GM18907 (cell line): ENCODE measurements at regions not wholly inside any gene's neighbourhood (a gene's known extent, or its start where the extent isn't known, plus 50 kb on each side); places are given as distances from the start of the nearest gene placed in this dataset.

Source experiments
- ATAC-seq: cut with Tn5 transposase; IDR thresholded peaks from one replicate; pipeline ENCODE4 v1.9.1; 2021; ENCODE audit warnings: mild to moderate bottlenecking, moderate library complexity; ENCODE audit not compliant: unreplicated experiment

DNA sequence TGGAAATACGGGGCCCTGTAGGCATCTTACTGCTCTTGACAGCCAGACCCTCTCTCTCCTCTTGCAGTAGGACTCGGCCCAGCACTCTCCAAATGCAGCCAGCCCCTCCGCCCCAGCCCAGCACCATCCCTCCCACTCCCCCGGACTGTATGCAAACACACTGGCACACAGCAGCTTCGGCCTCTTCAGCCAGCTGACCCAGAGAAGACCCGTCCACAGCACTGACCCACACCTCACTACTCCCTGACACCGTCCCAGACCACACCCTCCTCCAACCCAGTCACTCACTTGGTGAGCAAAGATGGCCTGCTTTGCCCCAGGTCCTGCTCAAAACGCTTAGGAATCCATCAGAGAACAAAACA lies 164.6 kb downstream of the IGLL1 start:
- ATAC-seq = no peak

DNA sequence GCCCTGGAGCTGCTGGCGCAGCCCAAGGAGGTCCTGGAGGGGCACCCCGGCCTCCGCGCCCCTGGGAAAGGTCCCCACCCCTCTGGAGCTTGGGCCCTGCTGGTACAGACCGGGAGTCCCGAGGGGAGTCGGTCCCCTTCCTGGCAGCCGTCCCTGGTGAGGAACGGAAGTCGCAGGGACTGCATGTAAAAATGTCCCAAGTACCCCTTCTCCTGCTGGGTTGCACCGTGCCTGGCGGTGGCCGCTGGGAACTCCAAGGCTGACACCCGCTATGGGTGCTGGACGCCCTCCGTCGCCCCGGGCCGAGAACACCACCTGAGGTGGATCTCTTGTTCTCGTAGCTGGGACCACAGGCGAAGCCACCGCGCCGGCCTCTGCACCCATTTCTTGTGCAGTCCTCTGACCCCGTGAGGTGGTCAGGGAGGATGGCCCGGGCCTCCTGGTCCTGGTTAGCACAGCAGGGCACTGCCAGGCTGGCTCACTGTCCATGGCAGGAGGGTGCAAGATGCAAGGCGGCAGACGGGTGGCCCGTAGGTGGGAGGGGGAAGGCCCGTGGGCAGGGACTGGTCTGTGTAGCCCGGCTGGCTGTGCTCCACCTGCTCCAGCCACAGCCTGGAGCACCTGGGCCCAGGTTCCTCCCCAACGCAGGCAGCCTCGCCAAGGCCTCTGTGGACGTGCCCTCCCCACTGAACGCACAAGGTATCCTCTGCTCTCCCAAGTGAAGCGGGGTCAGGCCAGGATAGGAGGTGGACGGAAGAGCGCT lies 165.2 kb downstream of the IGLL1 start:
- no peak for ATAC-seq

DNA sequence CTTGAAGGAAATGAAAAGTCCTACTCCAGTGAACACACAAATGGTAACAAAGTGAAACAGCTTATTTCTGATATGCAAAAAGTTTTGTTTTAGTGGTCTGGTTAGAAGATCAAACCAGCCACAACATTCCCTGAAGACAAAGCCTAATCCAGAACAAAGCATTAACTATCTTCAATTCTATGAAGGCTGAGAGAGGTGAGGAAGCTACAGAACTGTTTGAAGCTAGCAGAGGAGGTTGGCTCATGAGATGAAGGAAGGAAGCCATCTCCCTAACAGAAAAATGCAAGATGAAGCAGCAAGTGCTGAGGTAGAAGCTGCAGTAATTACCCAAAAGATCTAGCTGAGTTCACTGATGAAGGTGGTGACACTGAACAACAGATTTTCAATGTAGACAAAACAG lies 168.4 kb downstream of the IGLL1 start:
- no peak for ATAC-seq

DNA sequence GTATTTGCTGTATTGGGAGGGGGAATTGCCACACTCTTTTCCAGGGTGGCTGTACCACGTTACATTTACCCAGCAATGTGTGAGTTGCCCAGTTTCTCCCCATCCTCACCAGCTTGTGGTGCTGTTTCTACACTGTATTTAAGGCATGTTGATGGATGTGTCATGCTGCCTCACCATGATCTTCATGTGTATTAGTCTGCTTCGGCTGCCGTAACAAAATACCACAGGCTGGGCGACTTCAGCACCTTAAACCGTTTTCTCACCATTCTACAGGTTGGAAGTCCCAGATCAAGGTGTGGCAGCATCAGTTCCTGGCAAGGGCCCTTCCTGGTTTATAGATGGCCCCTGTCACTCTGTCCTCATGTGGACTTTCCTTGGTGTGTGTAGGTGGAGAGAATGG lies 169.7 kb downstream of the IGLL1 start:
- ATAC-seq = no peak

DNA sequence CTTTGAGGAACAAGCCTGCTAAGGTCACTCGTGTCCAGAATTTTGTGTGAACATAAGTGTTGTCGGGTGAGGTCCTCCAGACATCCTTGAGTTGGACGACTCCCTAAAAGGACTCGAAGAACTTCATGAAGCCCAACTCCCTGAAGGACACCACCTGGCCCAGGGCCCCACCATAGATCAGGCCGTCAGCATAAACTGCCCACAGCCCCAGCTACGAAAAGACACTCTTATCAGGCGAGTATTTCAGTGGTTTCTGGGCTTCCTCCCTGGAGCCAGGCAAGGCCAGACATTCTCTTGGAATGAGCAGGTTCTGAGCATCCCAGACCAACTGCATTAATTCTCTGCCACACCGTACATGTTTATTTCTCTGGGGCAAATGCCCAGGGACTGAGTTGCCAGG lies 170.1 kb downstream of the IGLL1 start:
- ATAC-seq = no peak

DNA sequence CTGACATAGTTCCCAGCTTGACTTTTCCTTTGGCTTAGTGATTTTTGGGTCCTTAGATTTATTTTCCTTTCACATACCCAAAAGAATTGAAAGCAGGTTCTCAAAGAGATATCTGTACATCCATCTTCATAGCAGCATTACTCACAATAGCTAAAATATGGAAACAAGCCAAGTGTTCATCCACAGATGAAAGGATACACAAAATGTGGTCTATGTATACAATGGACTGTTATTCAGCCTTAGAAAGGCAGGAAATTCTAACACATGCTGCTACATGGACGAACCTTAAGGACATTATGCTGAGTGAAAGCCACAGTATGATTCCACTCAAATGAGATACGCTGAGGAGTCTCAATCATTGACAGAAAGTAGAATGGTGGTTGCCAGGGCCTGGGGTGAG lies 171.8 kb downstream of the IGLL1 start:
- ATAC-seq = no peak

DNA sequence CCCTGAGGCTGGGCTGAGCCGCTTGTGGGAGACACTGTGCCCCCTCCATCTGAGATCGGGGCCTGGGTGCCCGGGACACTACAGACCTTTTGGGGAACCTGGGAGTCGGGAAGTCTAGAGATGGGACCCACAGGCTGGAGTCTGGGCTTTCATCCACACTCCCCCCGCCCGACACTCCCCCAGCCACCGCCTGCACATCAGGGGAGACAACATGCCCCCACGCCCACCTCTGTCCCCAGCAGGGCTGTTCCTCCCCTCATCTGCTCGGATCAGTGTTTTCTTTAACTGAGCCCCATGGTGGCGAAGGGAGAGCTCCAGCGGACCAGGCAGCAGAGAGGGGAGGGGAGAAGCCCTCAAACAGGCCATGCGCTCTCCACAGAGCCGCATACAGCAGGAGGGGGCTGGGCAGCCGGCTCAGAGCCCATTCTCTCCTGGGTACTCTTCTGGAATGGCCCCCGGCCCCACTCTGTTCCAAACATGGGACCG lies 174.7 kb downstream of the IGLL1 start:
- no peak for ATAC-seq

DNA sequence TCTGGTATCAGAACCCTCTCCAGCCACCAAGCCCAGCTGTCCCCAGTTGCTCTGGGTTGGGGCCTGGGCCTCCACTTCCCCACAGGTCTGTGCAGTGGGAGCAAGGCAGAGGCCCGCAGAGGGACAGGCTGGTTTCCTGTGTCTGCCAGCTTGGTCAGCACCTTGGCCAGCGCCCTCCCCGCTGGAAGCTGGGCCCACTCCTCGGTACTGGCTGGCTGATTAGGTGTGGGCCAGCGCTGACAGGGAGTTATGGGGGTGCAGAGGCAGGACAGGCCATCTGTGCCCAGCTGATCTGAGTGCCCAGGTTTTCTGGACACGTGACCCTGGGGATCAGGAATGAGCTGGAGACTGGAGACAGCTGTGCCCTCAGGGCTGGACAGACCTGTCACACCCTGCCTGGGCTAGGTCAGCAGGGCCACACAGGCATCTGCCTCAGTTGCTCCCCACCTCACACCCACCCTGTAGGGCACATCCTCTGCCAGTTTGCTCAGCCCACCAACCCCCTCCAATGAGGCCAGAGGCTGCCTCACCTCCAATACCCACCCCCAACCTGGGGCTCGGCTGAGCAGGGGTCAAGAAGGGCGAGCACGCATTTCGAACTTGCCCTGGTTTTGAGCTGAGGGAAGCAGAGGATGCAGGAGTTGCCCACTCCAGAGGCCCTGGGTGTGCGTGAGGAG lies 175.3 kb downstream of the IGLL1 start:
- no peak for ATAC-seq

DNA sequence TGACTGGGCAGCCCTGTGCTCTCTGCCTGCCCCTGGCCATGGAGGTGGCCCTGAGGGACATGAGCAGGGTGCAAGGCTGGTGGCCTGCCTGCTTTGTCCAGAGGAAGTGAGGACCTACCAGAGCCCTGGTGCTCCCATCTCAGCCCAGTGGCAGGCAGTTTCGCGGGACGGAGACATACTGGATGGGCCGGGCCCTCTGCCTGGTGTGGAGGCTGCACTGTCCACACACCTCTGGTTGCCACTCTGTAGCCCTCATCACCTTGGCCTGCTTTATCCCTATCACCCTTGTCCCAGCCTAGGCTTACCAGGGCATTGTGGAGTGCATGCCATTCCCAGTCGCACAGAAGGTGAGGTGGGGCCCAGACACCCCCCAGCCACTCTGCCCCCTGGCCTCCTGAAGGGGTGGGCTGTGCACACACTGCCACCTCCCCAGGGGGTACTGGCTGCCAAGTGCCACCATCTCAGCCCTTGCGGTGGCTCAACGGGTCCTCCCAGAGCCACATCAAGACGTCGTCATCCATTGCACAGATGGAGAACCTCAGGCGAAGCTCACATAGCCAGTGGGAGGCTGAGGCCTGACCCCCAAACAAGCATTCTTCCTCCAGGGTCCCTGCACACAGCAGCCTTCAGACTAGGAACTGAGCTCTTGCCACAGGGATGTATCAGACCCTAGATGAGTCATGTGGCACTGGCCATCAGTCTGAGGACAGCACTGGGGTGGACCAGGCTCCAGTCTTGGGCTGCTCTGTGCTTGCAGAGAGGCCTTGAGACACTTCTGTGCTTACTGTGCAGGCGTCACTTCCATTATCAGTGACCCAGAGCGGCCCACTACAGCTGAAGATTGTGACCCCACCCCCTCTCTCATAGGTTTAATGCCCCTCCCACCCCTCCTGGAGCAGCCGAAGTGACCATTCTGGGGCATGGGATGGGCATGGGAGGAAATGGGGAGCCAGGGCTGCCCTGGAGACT lies 176.1 kb downstream of the IGLL1 start:
- no peak for ATAC-seq

DNA sequence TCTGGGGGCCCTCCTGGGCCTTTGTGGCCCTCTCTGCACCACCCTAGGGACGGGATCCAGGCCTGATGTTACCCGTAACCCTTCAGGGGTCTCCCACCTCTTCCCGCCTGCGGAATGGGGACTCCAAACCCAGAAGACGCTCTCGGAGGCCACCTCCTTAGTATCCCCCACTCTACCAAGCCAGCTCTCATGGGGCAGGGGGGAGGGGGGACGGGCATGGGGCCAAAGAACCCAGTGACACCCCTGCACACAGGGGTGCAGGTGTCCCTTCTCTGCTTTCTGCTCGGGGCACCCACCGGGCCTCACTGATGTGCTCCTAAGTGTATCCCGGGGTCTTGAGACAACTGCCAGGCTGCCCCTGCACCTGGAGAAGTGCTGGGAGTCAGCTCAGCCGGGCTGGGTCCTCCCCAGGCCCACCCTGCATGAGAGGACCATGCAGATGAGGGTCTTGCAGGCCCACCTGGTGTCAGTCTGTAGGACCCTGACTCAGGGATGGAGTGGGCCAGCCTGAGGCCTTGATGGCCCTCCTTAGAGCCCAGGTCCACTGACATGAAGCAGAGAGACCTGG lies 176.9 kb downstream of the IGLL1 start:
- ATAC-seq = no peak

DNA sequence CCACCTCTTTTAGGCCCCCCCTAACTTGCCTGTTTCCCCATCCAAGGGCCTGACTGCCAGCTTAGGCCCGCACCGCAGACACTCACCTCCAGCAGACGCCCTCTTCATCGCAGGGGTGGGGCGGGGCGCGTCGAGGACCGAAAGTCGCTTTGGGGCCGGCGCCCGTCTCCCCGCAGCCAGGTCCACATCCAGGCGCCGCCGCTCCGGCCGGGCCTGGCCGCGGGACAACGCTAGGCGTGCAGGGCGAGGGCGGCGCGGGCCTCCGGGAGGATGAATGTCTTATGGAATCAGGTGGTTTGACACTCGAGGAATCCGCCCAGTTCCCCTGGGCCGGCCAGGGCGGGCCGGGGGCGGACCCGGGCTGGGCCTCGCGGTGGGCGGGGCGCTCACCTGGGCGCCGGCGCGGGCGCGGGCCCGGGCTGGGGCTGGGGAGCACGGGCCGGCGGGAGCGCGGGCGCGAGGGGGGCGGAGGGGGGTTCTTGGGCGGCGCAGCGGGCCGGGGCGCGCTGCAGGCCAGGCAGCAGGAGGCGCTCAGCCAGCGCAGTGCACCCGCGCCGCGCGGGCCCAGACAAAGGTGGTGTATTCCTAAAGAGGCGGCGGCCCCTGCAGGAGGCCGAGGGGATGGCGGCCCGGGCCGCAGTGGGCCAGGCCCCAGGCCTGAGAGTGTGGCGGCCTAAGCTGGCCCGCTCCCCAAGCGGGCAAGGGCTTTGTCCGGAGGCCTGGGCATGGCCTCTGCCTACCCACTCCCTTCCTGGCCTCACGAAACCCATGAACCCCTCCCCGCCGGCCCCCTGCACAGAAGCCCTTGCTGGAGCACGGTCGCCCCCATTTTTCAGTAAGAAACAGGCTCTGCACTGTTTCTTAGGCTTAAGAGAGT lies 177.6 kb downstream of the IGLL1 start:
- ATAC-seq = no peak

DNA sequence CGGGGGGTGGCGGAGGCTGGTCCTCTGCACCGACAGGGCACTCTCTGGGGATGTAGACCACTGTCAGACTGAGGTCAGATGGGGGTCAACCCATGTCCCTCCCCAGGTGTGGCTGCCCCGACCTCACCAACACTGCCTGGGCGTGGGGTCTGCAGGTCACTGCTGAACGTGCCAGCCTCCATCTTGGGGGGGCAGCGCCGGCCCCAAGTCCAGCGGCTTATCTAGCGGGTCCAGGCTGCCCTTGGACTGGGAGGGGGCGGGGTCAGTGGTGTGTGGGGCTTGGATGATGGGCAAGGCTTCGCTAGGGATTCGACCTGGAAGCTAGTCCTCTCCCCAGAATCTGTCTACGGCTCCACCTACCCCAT lies 178.2 kb downstream of the IGLL1 start:
- no peak for ATAC-seq

DNA sequence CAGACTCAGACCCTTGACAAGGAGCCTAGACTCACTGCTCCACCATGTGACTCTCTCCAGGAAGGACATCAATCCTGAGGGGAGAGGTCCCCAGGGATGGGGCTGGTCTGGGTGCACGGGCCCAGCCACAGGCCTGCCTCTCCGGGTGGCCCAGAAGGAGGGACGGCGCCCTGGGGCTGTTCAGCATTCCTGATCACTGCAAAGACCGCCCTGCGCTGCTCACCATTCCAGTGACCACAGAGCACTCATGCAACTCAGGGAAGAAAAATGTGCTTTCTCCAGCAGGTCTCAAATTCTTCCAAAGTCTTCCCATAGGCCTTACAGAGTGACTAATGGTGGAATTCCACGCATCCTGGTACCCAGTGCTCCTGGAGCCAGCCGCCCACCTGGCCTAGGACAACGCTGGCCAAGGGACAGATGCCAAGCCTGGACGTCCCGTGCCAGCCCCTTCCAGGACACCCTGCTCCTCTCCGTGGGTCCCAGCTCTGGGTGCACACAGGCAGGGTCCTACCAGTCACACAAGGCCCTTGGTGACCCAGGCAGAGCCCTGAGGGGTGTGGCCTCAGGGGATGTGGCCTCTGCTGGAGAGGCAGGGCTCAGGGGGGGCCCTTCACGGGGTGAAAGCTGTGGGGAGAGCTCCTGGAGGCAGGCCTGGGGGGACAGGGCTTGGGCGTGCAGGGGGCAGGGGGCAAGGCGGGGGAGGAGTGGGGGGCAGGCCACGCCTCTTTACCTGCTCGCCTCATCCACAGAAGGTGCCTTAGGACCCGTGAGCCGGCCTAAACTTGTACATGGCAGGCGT lies 178.8 kb downstream of the IGLL1 start:
- no peak for ATAC-seq

DNA sequence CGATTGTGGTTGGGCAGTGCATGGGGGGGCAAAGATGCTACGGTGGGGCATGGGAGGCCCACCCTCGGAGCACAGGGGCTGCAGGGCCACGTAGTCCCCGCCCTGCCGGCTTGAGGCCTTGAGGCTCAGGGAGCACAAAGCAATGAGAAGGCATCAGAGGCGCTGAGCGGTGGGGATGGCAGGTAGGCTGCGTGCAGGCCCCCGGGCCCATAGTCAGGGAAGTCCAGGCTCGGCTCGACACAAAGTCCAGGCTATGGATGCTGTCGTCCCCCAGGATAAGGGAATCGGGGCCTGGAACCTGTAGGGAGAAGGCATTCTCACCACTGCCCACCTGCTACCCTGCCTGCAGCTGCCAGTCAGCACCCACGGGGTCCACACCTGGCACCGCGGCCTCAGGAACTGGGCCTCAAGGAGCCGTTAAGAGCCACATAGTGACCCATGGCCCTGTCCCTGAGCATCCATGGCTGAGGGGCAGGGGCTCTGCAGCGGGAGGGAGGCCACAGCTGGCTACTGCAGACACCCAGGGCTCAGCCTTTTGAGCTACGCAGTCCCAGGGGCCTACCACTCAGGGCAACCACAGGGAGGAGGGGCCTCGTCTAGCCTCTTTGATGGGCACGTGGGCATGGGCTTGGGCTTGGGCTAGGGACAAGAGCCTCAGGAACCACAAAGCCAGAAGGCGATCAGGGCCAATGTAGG lies 179.7 kb downstream of the IGLL1 start:
- no peak for ATAC-seq

DNA sequence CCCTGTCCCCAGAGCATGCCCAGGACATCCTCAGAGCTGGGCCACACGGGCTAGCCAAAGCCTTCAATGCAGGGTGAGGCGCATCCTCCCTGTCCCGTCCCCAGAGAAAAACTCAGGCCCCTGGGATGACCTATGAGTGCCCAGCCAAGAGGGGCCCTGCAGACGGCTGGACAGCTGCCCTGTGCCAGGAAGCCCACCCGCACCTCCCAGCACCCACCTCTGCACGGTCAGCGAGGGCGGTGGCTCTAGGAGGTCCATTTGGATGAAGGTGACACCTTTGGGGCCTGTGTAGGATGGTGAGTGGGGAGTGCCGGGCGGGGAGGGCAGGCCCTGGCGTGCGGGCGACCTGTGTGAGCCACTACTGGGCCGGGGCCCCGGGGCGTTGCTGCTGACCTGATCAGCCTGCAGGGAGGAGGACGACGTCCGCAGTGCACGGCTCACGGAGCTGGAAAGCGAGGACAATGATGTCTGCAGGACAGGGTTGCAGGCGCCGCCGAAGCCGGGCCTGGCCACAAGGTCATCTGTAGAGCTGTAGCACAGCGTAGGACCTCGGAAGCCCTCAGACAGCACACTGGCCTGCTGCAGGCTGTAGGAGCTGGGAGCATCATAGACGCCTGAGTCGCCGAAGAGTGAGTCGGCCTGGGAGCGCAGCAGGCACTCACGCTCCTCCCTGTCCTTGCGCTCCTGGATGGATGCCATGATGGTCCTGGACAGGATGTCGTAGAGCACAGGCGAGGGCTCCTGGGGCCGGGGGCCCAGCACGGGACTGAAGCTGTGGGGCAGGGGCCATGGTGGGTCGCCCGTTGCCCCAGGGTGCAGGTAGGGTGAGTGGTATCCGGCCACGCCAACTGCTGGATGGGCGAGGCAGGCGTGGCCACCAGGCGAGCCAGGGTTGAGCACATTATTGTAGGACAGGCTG lies 180.5 kb downstream of the IGLL1 start:
- no peak for ATAC-seq

DNA sequence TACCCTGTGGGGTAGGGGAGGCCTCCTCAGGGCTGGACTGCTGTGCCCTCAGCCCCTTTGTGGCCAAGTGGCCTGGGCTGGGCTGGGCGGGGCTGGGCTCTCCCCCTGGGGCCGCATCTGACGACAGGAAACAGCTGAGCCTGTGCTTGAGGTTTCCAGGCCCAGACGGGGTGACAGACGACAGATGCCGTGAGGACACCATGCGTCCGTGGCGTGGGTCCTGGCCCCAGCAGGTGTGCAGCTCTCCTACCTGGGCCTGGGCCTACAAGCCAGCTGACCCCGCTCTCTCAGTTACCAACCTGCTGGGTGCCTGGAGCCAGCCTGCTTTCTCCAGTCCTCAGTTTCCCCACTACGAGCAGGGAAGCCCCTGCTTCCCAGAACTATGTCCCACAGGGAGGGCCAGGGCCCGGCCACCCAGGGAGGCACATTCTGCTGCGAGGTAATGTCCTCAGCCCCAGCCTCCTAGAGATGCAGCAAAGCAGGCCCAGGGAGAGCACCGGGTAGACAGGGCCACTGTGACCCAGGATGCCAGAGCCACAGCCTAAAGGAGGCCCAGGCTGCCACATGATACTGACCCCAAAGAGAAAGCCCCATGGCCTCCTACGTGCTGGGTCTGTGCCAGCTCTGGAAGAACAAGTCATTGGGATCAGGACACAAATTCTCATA lies 181.3 kb downstream of the IGLL1 start:
- no peak for ATAC-seq
